WTC11 (cell line): ENCODE measurements at regions not wholly inside any gene's neighbourhood (a gene's known extent, or its start where the extent isn't known, plus 50 kb on each side); places are given as distances from the start of the nearest gene placed in this dataset.

ENCODE experiments used
- CTCF ChIP-seq: fragments of 200-600 bp; IDR thresholded peaks from 2 replicates; pipeline ENCODE4 v1.8.0; 2022; ENCODE audit warnings: antibody characterized with exemption
- ZNF423 ChIP-seq: fragments of 250-450 bp; sonication (Bioruptor Pico); IDR thresholded peaks from 2 replicates; pipeline ENCODE4 v2.1.2; 2022; ENCODE audit warnings: mild to moderate bottlenecking, moderate library complexity

GRCh38 chr4:188444500-188444899, 305.3 kb downstream of the TRIML1 start:
- no peak for TF ChIP-seq CTCF
- TF ChIP-seq ZNF423: no peak
